ENCODE measurements at regions not wholly inside any gene's neighbourhood (a gene's known extent, or its start where the extent isn't known, plus 50 kb on each side); places are given as distances from the start of the nearest gene placed in this dataset.

DNA sequence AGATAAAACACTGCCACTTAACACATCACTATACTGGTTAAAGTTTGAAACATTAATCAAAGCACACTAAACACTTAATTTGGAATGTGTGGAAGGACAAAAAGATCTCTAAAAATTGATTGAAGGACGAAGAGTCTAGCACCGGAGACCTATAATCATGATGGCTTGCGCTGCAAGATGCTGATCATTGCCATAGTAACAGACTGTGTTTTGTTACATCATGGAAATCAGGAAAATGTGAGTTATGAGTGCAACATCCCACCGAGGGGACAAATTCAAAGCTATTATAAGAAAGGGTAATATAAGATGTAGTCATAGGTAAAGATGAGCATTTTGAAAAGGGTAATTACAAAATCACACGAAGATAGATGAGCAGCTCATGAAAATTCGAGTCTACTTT lies 278.8 kb upstream of the CTNND2 start:
- Mint-ChIP-seq H3K27ac (ENCODE audit: unreplicated experiment) (no peak overlapping the region), H3K36me3 (ENCODE audit: unreplicated experiment) (no peaks in the 10 kb centered on the region), H3K27me3 (ENCODE audit: unreplicated experiment) (no peaks in the 10 kb centered on the region), H3K4me1 (ENCODE audit: unreplicated experiment) (no peaks in the 10 kb centered on the region), H3K4me3 (ENCODE audit: unreplicated experiment) (no peak overlapping the region), H3K9me3 (ENCODE audit: unreplicated experiment) (no peaks in the 10 kb centered on the region)
- TF ChIP-seq, protein P1, sequence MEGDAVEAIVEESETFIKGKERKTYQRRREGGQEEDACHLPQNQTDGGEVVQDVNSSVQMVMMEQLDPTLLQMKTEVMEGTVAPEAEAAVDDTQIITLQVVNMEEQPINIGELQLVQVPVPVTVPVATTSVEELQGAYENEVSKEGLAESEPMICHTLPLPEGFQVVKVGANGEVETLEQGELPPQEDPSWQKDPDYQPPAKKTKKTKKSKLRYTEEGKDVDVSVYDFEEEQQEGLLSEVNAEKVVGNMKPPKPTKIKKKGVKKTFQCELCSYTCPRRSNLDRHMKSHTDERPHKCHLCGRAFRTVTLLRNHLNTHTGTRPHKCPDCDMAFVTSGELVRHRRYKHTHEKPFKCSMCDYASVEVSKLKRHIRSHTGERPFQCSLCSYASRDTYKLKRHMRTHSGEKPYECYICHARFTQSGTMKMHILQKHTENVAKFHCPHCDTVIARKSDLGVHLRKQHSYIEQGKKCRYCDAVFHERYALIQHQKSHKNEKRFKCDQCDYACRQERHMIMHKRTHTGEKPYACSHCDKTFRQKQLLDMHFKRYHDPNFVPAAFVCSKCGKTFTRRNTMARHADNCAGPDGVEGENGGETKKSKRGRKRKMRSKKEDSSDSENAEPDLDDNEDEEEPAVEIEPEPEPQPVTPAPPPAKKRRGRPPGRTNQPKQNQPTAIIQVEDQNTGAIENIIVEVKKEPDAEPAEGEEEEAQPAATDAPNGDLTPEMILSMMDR (IDR thresholded peaks at IDR 0.05), result no peak
- no peak for DNase-seq (ENCODE audit: extremely low spot score, unreplicated experiment)

DNA sequence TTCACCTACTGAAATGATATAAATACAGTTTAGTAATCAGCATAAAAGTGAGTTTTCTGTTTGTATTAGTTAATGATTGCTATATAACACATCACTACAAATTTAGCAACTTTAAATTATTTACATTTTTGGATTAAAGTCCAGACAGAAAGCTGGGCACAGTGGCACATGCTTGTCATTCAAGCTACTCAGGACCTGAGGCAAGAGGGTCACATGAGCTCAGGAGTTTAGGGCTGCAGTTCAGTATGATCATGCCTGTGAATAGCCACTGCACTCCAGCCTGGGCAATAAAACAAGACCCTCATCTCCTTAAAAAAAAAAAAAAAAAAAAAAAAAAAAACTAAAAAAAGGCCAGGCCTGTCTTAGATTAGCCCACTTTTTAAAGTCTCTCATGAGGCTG lies 273.6 kb upstream of the CTNND2 start:
- Mint-ChIP-seq H3K4me3 (ENCODE audit: unreplicated experiment) (no peak overlapping the region), H3K9me3 (ENCODE audit: unreplicated experiment) (no peaks in the 10 kb centered on the region), H3K27ac (ENCODE audit: unreplicated experiment) (no peak overlapping the region), H3K36me3 (ENCODE audit: unreplicated experiment) (no peaks in the 10 kb centered on the region), H3K27me3 (ENCODE audit: unreplicated experiment) (no peaks in the 10 kb centered on the region), H3K4me1 (ENCODE audit: unreplicated experiment) (no peaks in the 10 kb centered on the region)
- DNase-seq (ENCODE audit: extremely low spot score, unreplicated experiment), result no peak
- TF ChIP-seq, protein P1 (IDR thresholded peaks at IDR 0.05), result no peak

DNA sequence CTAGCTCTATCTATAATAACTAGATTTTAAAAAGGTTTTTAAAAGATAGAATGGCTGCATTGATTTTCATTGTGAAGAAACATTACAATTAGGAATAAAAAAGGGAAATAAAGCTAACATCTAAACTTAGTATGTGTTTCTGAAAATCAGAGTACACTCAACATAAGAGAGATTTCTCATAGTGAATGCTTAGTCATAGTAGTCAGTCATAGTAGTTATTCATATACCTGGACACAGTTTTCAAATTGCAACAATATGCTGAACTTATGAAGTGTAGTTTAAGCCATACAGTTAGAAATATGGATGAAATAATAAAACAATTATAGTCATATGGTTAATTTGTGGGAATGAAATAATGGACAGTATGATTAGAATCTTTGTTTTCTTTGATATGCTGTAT lies 273.0 kb upstream of the CTNND2 start:
- TF ChIP-seq, protein P1 (IDR thresholded peaks at IDR 0.05), result no peak
- Mint-ChIP-seq H3K4me1 (ENCODE audit: unreplicated experiment) (no peaks in the 10 kb centered on the region), H3K27ac (ENCODE audit: unreplicated experiment) (no peak overlapping the region), H3K36me3 (ENCODE audit: unreplicated experiment) (no peaks in the 10 kb centered on the region), H3K4me3 (ENCODE audit: unreplicated experiment) (no peak overlapping the region), H3K27me3 (ENCODE audit: unreplicated experiment) (no peaks in the 10 kb centered on the region), H3K9me3 (ENCODE audit: unreplicated experiment) (no peaks in the 10 kb centered on the region)
- no peak for DNase-seq (ENCODE audit: extremely low spot score, unreplicated experiment)

DNA sequence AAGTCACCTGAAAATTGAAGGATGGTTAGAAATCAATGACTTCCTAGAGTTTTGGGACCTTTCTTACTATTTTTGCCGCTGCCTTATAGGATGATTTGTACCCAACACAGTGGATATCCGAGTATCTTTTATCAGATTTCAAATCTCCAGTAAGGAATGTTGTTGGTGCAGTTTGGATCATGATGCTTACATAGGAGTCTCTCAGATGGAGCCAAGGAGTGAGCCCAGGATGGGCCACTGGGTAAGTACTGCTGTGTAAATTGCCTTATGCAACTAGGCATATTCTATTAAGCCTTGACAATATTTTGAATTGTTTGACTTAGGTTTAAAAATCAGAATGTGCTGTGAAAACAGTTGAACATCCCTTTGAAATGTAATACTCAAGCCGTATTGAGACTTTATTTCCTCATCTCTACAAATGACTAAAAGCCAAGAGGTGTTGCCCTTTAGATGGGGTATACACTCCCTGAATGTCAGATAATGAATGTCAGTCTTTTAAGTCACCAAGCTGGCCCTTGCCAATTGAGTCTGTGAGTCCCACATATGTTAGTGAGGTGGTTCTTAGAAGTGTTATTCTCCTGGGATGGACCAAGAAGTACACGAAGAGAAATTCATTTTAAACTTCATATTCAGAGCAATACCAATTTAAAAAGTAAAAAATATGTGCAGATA lies 271.8 kb upstream of the CTNND2 start:
- Mint-ChIP-seq H3K36me3 (ENCODE audit: unreplicated experiment) (no peaks in the 10 kb centered on the region), H3K27me3 (ENCODE audit: unreplicated experiment) (no peaks in the 10 kb centered on the region), H3K27ac (ENCODE audit: unreplicated experiment) (no peak overlapping the region), H3K4me3 (ENCODE audit: unreplicated experiment) (no peak overlapping the region), H3K4me1 (ENCODE audit: unreplicated experiment) (no peaks in the 10 kb centered on the region), H3K9me3 (ENCODE audit: unreplicated experiment) (no peaks in the 10 kb centered on the region)
- TF ChIP-seq, protein P1 (IDR thresholded peaks at IDR 0.05), result no peak
- no peak for DNase-seq (ENCODE audit: extremely low spot score, unreplicated experiment)

DNA sequence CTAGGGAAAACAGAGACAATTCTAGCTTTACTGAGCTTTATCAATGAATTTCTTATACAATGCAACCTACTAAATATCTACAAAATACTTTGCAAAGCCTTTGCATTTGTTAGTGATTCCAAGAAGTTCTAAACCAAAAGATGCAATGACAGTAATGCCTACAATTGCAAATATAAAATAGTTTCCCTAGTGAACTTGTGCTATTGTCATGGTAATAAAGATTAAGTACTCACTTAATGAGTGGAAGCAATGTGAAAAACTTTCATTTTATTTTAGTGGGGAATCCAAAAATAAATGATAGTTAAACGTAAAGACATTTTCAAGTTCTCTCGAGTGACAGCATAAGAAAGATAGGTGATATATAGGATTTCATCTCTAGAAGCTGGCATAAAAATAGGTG lies 270.5 kb upstream of the CTNND2 start:
- no peak for DNase-seq (ENCODE audit: extremely low spot score, unreplicated experiment)
- Mint-ChIP-seq H3K4me3 (ENCODE audit: unreplicated experiment) (no peak overlapping the region), H3K36me3 (ENCODE audit: unreplicated experiment) (no peaks in the 10 kb centered on the region), H3K27me3 (ENCODE audit: unreplicated experiment) (no peaks in the 10 kb centered on the region), H3K9me3 (ENCODE audit: unreplicated experiment) (no peaks in the 10 kb centered on the region), H3K4me1 (ENCODE audit: unreplicated experiment) (no peaks in the 10 kb centered on the region), H3K27ac (ENCODE audit: unreplicated experiment) (no peak overlapping the region)
- TF ChIP-seq, protein P1 (IDR thresholded peaks at IDR 0.05), result no peak
